ENCODE measurements at regions not wholly inside any gene's neighbourhood (a gene's known extent, or its start where the extent isn't known, plus 50 kb on each side); places are given as distances from the start of the nearest gene placed in this dataset.

DNA sequence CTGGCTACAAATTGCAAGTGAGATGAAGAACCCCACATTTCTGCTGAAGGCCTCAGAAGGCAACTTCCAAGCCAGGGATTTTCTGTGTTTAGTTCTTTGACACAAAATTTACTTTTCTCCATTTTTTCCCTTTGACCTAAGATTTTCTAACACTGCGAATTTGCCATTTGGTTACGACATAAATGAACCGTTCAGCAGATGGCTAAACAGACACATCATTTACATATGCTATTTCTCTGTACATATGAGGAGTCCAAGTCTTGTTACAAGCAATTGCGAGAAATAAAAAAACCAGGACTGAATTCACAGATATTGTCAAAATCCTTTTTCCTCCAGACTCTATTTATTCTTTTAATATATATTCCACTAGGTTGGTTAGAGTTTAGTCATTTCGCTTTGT lies 978.6 kb downstream of the NLGN4X start:
- Histone ChIP-seq H3K27me3 (no peaks in the 10 kb centered on the region), H3K4me1 (no peaks in the 10 kb centered on the region), H3K27ac (no peak overlapping the region), H3K36me3 (no peaks in the 10 kb centered on the region), H3K4me3 (no peak overlapping the region), H3K9me3 (no peaks in the 10 kb centered on the region)
- TF ChIP-seq POLR2A (IDR thresholded peaks at IDR 0.05) (no peak), CTCF (IDR thresholded peaks at IDR 0.05) (no peak)
- intact Hi-C loops (cut with DNase I; ENCODE audit: low total_unique reads): no loop called here
- DNase-seq: no peak

GRCh38 chrX:5242091-5242790 lies 986.4 kb downstream of the NLGN4X start:
- Histone ChIP-seq H3K27me3 (no peaks in the 10 kb centered on the region), H3K36me3 (no peaks in the 10 kb centered on the region), H3K4me3 (no peak overlapping the region), H3K4me1 (no peaks in the 10 kb centered on the region), H3K27ac (no peak overlapping the region), H3K9me3 (no peaks in the 10 kb centered on the region)
- intact Hi-C loops (cut with DNase I; ENCODE audit: low total_unique reads): no loop called here
- TF ChIP-seq POLR2A (IDR thresholded peaks at IDR 0.05): no peak
- no peak for TF ChIP-seq CTCF (IDR thresholded peaks at IDR 0.05)
- no peak for DNase-seq

DNA sequence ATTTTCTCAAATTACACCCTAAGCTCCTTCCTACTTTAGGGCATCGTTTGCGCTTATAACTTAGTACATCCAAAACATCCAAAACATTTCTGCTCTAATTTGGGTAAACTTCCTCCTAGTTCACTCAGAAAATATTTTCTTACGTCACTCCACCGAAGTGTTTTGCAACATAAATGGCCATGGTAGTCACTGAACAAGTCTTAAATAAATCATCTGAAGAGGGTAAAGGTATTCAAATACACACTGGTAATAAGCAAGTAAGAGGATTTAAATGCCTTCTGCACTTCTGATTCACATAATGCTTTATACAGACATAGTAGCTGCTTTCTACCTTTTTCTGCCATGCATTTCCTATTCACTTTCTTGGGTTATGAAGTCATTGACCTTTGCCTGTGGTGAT lies 991.9 kb downstream of the NLGN4X start:
- no peaks in the 10 kb centered on the region for H3K9me3 ChIP-seq
- H3K36me3 ChIP-seq: no peaks in the 10 kb centered on the region
- TF ChIP-seq POLR2A (IDR thresholded peaks at IDR 0.05) (no peak), CTCF (IDR thresholded peaks at IDR 0.05) (no peak)
- H3K27ac ChIP-seq: no peak overlapping the region
- DNase-seq: no peak
- H3K27me3 ChIP-seq: no peaks in the 10 kb centered on the region
- intact Hi-C loops (cut with DNase I; ENCODE audit: low total_unique reads): no loop called here
- H3K4me1 ChIP-seq: no peaks in the 10 kb centered on the region
- no peak overlapping the region for H3K4me3 ChIP-seq

- Histone ChIP-seq H3K27me3 (no peaks in the 10 kb centered on the region), H3K4me3 (no peak overlapping the region), H3K36me3 (no peaks in the 10 kb centered on the region), H3K27ac (no peak overlapping the region), H3K9me3 (no peaks in the 10 kb centered on the region), H3K4me1 (no peaks in the 10 kb centered on the region)
- no peak for TF ChIP-seq CTCF (IDR thresholded peaks at IDR 0.05)
- no peak for TF ChIP-seq POLR2A (IDR thresholded peaks at IDR 0.05)
- no peak for DNase-seq
- intact Hi-C loops (cut with DNase I; ENCODE audit: low total_unique reads): no loop called here
These were observed 992.6 kb downstream of the NLGN4X start for GRCh38 chrX:5236096-5236495.

GRCh38 chrX:5233830-5234229 lies 994.8 kb downstream of the NLGN4X start:
- no peak for DNase-seq
- no peak for TF ChIP-seq CTCF (IDR thresholded peaks at IDR 0.05)
- no peak for TF ChIP-seq POLR2A (IDR thresholded peaks at IDR 0.05)
- intact Hi-C loops (cut with DNase I; ENCODE audit: low total_unique reads): no loop called here

More at GRCh38 chrX:5233830-5234229, 994.8 kb downstream of the NLGN4X start:
- Histone ChIP-seq H3K4me1 (no peaks in the 10 kb centered on the region), H3K27ac (no peak overlapping the region), H3K27me3 (no peaks in the 10 kb centered on the region), H3K9me3 (no peaks in the 10 kb centered on the region), H3K4me3 (no peak overlapping the region), H3K36me3 (no peaks in the 10 kb centered on the region)

Measured in uterus (tissue), 3 donors.